HCT116 (cell line): ENCODE measurements at regions not wholly inside any gene's neighbourhood (a gene's known extent, or its start where the extent isn't known, plus 50 kb on each side); places are given as distances from the start of the nearest gene placed in this dataset.

Experiments used
- ATF3 ChIP-seq: IDR thresholded peaks from 2 replicates; pipeline ENCODE4 v1.6.1; 2012
- CTCF ChIP-seq, 3 experiments: fragments of 200-600 bp in 1 of 3; sonication (generic) in 1 of 3; IDR thresholded peaks in 2 of 3; conservative IDR thresholded peaks in 1 of 3; 2 replicates each; pipeline ENCODE4 v1.5.1; 2012 to 2017; ENCODE audit warnings: low read depth in 2 of 3, low read length in 2 of 3, antibody characterized with exemption in 1 of 3, borderline replicate concordance in 1 of 3, control low read depth in 1 of 3, mild to moderate bottlenecking in 1 of 3, mixed read lengths in 1 of 3, mixed run types in 1 of 3, moderate library complexity in 1 of 3; ENCODE audit not compliant: insufficient read depth in 1 of 3
- EGR1 ChIP-seq: IDR thresholded peaks from 2 replicates; pipeline ENCODE4 v1.6.1; 2012; ENCODE audit warnings: low read depth
- ELF1 ChIP-seq: IDR thresholded peaks from 2 replicates; pipeline ENCODE4 v1.6.1; 2012; ENCODE audit warnings: low read depth, borderline replicate concordance
- EZH2 ChIP-seq: fragments of 200-600 bp; sonication (generic); IDR thresholded peaks from 2 replicates; pipeline ENCODE4 v1.6.1; 2017; ENCODE audit warnings: antibody characterized with exemption, mixed run types
- EZH2phosphoT487 ChIP-seq: fragments of 200-600 bp; IDR thresholded peaks from 2 replicates; pipeline ENCODE4 v1.6.1; 2018; ENCODE audit warnings: antibody characterized with exemption, borderline replicate concordance
- JUND ChIP-seq: IDR thresholded peaks from 2 replicates; pipeline ENCODE4 v1.6.1; 2012
- POLR2A ChIP-seq: IDR thresholded peaks from 2 replicates; pipeline ENCODE4 v1.7.0; 2011; ENCODE audit warnings: borderline replicate concordance; ENCODE audit not compliant: insufficient read depth, insufficient read length; ENCODE audit errors: extremely low read depth
- POLR2AphosphoS5 ChIP-seq: IDR thresholded peaks from 2 replicates; pipeline ENCODE4 v1.6.1; 2011; ENCODE audit warnings: mild to moderate bottlenecking, low read depth, low read length, moderate library complexity
- REST ChIP-seq: IDR thresholded peaks from 2 replicates; pipeline ENCODE4 v1.6.1; 2012; ENCODE audit warnings: low read depth
- SIN3A ChIP-seq: IDR thresholded peaks from 2 replicates; pipeline ENCODE4 v1.6.1; 2012; ENCODE audit warnings: low read depth
- YY1 ChIP-seq: IDR thresholded peaks from 2 replicates; pipeline ENCODE4 v1.6.1; 2011; ENCODE audit warnings: low read length, low read depth, moderate library complexity, mild to moderate bottlenecking; ENCODE audit not compliant: insufficient replicate concordance; ENCODE audit errors: extremely low read depth
- ZBTB33 ChIP-seq: IDR thresholded peaks from 2 replicates; pipeline ENCODE4 v1.6.1; 2011; ENCODE audit warnings: mild to moderate bottlenecking, low read length, moderate library complexity; ENCODE audit not compliant: insufficient replicate concordance; ENCODE audit errors: extremely low read depth

- TF ChIP-seq CTCF (IDR thresholded peaks at IDR 0.05 in 2 of 3, conservative IDR thresholded peaks at IDR 0.05 in 1 of 3; ENCODE audit: borderline replicate concordance in 1 of 3, insufficient read depth in 1 of 3, low read depth in 2 of 3, low read length in 2 of 3) (no peak), JUND (no peak), EZH2 (no peak), POLR2AphosphoS5 (no peak), EZH2phosphoT487 (no peak), ATF3 (no peak), EGR1 (no peak), POLR2A (no peak), ZBTB33 (no peak), REST (no peak), ELF1 (no peak), SIN3A (no peak), YY1 (no peak)
These were observed 247.3 kb downstream of the PSAT1 start for GRCh38 chr9:78544230-78544629.
